ENCODE measurements at regions not wholly inside any gene's neighbourhood (a gene's known extent, or its start where the extent isn't known, plus 50 kb on each side); places are given as distances from the start of the nearest gene placed in this dataset.
"Not testable (repeated sequence)": the region's sequence is repeated elsewhere in the genome, so short reads cannot be mapped to it uniquely, and the experiment has no call there.

GRCh38 chr5:104573949-104574709, 1011.5 kb upstream of the NUDT12 start:
- peak; percentile 53 for DNase-seq (ENCODE audit: low spot score)

DNA sequence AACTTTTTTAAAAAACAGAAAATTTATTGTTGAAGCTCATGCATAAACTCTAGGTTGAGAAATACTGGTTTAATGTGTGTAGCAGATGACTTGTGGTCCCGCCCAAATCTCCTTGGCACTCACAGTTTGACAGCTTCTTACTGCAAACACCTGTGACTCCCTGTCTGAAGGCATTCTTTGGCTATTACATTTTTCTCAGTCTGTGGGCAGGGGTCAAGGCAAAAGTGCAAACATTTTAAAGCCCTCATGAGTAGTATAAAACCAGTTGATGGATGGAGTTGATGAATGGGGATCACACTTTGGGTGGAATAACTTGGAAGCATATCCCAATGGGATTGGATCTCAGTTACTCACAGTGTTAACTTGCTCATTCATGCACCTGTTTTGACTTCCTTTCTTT, 1007.0 kb upstream of the NUDT12 start:
- DNase-seq (ENCODE audit: low spot score): no peak

- DNase-seq (ENCODE audit: low spot score): no peak
These were observed 1001.9 kb upstream of the NUDT12 start for GRCh38 chr5:104564530-104564929.

- no peak for DNase-seq (ENCODE audit: low spot score)
These were observed 994.4 kb upstream of the NUDT12 start for GRCh38 chr5:104556957-104557356.

DNA sequence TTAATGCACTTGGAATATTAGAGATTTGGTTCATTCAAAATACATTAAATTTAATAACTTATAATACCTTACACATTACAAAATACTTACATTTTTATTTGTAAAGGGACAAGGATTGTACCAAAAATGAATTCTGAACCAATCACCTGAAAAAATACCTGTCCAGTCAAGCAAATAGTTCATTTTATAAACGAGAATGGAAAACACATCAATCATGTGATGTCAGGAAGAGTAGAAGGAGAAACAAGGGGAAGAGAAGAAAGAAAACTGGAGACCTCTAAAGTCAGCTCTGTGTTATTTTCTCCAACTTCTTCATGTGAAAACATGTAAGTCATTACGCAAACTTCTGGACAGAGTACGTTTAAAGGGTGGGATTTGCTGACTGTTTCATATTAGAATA, 989.0 kb upstream of the NUDT12 start:
- DNase-seq (ENCODE audit: low spot score): no peak

DNA sequence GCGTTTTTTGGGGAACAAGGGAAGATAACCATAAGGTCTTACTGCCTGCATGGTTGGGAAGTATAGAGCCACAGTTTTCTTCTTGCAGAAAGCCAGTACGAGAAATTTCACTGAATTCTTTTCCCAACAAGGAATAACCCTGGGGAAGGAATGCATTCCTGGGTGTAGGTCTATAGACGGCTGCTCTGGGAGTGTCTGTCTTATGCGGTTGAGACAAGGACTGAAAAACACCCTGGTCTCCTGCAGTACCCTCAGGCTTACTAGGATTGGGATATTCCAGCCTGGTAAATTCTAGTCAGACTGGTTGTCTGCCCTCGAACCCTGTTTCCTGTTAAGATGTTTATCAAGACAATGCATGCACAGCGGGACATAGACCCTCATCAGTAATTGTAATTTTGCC, 984.3 kb upstream of the NUDT12 start:
- not testable (repeated sequence) for DNase-seq (ENCODE audit: low spot score)

- DNase-seq (ENCODE audit: low spot score): no peak
These were observed 978.7 kb upstream of the NUDT12 start for GRCh38 chr5:104541141-104541785.

GRCh38 chr5:104540448-104540847, 977.9 kb upstream of the NUDT12 start:
- no peak for DNase-seq (ENCODE audit: low spot score)

DNA sequence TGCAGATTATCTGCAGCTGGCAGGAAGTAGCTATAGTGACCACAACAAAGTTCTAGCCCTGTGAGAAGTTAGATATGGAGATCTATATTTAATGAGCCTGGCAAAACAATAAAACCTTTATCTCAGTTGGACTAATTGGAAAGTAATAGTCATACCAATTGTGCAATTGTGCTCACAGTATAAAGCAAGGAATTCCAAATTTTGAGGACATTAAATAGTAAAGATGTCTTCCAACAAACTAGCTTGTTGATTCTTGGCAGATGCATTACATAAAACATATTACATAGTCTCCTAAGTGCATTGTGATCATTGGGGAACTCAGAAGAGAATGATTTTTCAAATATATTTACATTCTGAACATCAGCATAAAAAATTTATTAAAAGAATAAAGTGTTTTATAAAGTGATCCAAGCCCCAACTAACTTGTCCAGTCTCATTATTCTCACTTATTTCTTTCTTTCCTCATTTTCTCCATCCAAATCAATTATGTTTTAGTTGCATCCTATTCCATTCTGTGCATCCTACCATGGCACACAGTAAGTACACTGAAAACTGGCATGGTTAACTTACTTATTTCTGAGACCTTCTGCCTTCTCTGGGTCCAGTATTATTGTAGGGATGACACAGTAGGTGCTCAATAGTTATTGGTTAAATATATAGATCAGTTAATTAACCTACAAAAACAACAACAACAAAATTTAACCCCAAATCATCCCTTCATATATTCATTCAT, 977.2 kb upstream of the NUDT12 start:
- no peak for DNase-seq (ENCODE audit: low spot score)

- no peak for DNase-seq (ENCODE audit: low spot score)
These were observed 976.1 kb upstream of the NUDT12 start for GRCh38 chr5:104538734-104539133.

DNA sequence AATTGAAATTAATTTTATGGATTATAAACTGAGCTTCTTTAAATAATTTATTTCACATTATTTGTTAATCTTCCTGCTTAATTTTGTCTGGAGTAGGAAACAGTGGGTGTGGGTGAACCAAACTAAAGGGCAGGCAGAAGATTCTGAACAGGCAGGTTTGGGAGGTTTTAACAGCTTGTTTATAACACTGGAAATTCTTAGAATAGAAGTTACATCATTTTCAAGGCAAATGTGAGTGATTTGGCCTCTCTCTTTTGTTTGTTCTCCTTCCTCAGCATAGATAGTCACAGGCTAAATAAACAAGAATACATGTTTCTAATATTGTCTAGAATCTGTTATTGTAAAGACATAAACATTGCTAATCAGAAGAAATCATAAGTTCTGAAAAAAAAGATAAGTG, 970.9 kb upstream of the NUDT12 start:
- DNase-seq (ENCODE audit: low spot score): no peak

GRCh38 chr5:104526866-104527265, 964.3 kb upstream of the NUDT12 start:
- DNase-seq (ENCODE audit: low spot score): no peak

DNA sequence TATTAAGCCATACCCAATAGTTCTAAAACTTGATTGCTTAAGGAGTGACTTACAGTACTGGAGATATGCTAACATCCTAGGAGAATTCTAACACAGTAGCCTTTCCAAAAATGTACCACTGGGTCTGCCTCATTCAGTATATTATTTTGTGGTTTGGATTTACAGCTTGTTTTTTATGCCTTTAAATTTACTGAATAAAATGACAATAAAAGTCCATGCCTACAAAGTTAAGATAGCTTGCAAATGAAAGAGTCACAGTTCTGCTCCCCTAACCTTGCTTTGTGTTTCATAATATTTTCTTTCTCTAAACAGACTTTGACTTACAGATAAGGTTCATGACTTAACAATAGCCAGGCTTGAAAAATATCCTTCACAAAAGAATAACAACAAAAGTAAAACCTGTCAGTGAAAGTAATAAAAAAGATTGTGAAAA, 951.1 kb upstream of the NUDT12 start:
- no peak for DNase-seq (ENCODE audit: low spot score)

GRCh38 chr5:104513121-104513602, 950.6 kb upstream of the NUDT12 start:
- DNase-seq (ENCODE audit: low spot score): no peak

GRCh38 chr5:104512063-104512825, 949.7 kb upstream of the NUDT12 start:
- DNase-seq (ENCODE audit: low spot score): no peak

DNA sequence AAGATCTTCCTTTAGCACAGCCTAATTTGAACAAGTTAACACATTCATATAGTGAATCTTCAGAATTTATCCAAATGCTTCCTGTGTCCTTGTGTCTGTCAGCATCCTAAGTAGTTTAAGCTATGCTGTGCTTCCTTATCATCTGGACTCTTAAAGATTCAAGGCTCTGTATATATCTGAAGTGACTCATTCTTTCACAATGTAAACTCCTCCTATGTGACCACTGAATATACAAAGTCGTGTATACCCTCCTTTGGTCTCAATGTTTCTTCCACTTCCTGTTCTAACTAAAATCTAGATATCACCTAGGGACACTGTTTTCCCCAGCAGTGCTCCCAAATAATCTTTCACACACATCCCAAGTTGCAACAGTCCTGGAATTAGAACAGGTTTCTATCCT, 935.7 kb upstream of the NUDT12 start:
- no peak for DNase-seq (ENCODE audit: low spot score)

DNA sequence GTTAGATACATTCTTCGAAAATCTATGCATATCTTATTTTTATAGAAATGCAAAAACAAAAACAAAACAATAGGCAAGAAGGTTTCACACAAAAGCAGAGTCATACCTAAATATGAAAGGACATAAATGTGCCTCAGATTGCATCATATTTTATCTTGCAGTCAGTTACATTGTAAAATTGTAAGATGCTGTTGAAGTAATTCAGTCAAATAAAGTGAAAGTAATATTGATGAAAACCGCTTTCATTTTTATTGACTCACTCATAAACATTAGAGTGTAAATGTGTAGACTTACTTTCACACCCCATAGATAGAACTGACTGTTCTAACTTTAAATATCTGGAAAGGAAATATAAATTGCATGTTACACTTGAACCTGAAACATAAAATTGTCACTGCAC, 931.5 kb upstream of the NUDT12 start:
- DNase-seq (ENCODE audit: low spot score): no peak

GRCh38 chr5:104472811-104473210, 910.2 kb upstream of the NUDT12 start:
- DNase-seq (ENCODE audit: low spot score): no peak

DNA sequence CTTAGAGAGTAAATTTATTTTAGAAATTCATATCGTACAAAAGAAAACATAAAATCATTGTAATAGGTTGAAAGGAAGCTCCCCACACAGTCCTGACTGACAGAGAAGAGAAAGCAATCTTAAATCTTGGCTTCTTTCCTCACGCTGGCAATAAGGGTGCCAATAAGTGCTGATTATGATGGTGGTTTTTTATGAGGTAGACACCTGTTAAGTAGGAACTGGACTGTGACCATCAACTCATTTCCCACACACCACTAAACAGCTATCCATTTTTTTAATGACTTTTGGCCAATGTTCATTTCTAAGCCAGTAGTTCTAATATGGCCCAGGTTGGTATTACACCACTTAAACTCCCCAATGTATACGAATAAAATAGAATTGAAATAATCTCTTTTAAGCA, 893.5 kb upstream of the NUDT12 start:
- DNase-seq (ENCODE audit: low spot score): no peak

- DNase-seq (ENCODE audit: low spot score): no peak
These were observed 890.0 kb upstream of the NUDT12 start for GRCh38 chr5:104452550-104452949.

DNA sequence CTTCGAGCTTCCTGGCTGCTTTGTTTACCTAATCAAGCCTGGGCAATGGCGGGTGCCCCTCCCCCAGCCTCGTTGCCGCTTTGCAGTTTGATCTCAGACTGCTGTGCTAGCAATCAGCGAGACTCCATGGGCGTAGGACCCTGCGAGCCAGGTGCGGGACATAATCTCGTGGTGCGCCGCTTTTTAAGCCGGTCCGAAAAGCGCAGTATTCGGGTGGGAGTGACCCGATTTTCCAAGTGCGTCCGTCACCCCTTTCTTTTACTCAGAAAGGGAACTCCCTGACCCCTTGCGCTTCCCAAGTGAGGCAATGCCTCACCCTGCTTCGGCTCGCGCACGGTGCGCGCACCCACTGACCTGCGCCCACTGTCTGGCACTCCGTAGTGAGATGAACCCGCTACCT, 889.3 kb upstream of the NUDT12 start:
- not testable (repeated sequence) for DNase-seq (ENCODE audit: low spot score)

DNA sequence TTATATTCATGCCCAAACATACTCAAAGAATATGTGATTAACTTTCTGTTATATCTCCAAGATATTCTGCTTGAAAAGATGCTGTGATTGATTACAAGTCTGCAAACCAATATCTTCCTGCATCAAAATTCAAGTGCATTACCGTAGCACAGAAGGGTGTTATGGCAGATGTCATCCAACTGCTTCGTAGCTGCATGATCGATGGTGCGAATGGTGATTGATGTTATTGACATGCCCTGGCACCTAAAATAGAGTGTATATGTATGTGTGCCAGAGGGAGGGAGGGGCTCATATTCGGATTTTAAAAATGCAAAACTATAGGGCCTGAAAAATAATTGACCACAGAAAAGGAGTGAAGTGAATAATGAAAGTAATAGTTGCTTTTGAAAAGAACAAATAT, 882.1 kb upstream of the NUDT12 start:
- no peak for DNase-seq (ENCODE audit: low spot score)

All from pons (tissue), 1 donor.